ENCODE measurements at regions not wholly inside any gene's neighbourhood (a gene's known extent, or its start where the extent isn't known, plus 50 kb on each side); places are given as distances from the start of the nearest gene placed in this dataset.

DNA sequence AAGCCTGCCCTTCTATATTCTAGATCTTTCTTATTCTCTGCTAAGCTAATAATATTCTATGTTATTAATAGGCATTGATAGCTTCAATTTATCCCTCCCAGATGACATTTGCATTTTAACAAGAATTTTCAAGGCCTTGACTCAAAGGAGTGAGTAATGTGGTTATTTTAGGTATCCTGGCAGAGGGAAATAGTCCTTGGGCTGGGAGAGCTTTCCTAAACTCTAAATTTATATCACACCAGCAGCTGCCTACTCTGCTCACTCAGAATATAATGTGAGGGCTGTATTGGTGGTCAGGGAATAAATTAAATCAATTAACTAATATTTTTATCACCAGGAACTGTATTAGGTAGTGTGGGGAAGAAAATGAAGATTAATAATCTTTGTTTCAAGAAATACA lies 74.8 kb upstream of the ADAM23 start:
- intact Hi-C loops (cut with DNase I, micrococcal nuclease): no loop called here
- ChIA-PET POLR2A (no interaction called here), CTCF (interaction anchor here (1.0 kb wide), 1 partner anchor 97 kb away, joined by 3 read pairs; no protein-coding TSS in a partner anchor)
- Mint-ChIP-seq H3K27ac (no peak overlapping the region), H3K4me3 (no peak overlapping the region), H3K27me3 (peaks cover 3% of the 10 kb centered on the region), H3K4me1 (no peaks in the 10 kb centered on the region), H3K36me3 (ENCODE audit: low read depth) (peaks cover 2% of the 10 kb centered on the region), H3K9me3 (ENCODE audit: low read depth) (peaks cover 6% of the 10 kb centered on the region)
- ATAC-seq: no peak
- no peak for DNase-seq

- peaks cover 4% of the 10 kb centered on the region for H3K27me3 Mint-ChIP-seq
- no peaks in the 10 kb centered on the region for H3K4me1 Mint-ChIP-seq
- DNase-seq (no peak), ATAC-seq (peak; percentile 36)
- peaks cover 2% of the 10 kb centered on the region for H3K36me3 Mint-ChIP-seq (ENCODE audit: low read depth)
- CTCF ChIA-PET: interaction anchor here (1.0 kb wide), 1 partner anchor 96 kb away, joined by 3 read pairs; no protein-coding TSS in a partner anchor
- POLR2A ChIA-PET: interaction anchor here (0.5 kb wide), 1 partner anchor 14 kb away, joined by 4 read pairs; no protein-coding TSS in a partner anchor
- H3K27ac Mint-ChIP-seq: no peak overlapping the region
- H3K9me3 Mint-ChIP-seq (ENCODE audit: low read depth): peaks cover 6% of the 10 kb centered on the region
- H3K4me3 Mint-ChIP-seq: no peak overlapping the region
- intact Hi-C loops (cut with DNase I, micrococcal nuclease): no loop called here
These were observed 74.3 kb upstream of the ADAM23 start for GRCh38 chr2:206368933-206369569.

DNA sequence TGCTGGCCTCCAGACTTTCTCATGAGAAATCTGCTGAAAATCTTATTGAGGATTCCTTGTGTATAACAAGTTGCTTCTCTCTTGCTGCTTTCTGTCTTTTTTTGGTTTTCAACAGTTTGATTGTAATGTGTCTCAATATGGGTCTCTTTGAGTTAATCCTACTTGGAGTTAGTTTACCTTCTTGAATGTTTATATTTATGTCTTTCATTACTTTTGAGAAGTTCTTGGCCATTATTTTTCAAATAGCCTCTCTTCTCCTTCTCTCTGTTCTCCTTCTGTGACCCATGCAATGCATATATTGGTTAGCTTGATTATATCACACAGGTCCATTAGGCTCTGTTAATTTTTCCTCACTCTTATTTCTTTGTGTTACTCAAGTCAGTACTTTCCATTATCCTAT lies 67.4 kb upstream of the ADAM23 start:
- ChIA-PET POLR2A (no interaction called here), CTCF (no interaction called here)
- DNase-seq: no peak
- Mint-ChIP-seq H3K4me1 (no peaks in the 10 kb centered on the region), H3K4me3 (no peak overlapping the region), H3K27ac (no peak overlapping the region), H3K36me3 (ENCODE audit: low read depth) (peaks cover 4% of the 10 kb centered on the region), H3K27me3 (peaks cover 13% of the 10 kb centered on the region), H3K9me3 (ENCODE audit: low read depth) (peaks cover 19% of the 10 kb centered on the region)
- ATAC-seq: no peak
- intact Hi-C loops (cut with DNase I, micrococcal nuclease): no loop called here

GRCh38 chr2:206378835-206379234 lies 64.5 kb upstream of the ADAM23 start:
- Mint-ChIP-seq H3K9me3 (ENCODE audit: low read depth) (peaks cover 17% of the 10 kb centered on the region), H3K36me3 (ENCODE audit: low read depth) (peaks cover 2% of the 10 kb centered on the region), H3K4me3 (no peak overlapping the region), H3K27ac (no peak overlapping the region), H3K4me1 (no peaks in the 10 kb centered on the region), H3K27me3 (peaks cover 12% of the 10 kb centered on the region)
- POLR2A ChIA-PET: no interaction called here
- ATAC-seq (no peak), DNase-seq (no peak)
- intact Hi-C loops (cut with DNase I, micrococcal nuclease): no loop called here
- CTCF ChIA-PET: interaction anchor here (0.7 kb wide), 1 partner anchor 396 kb away, joined by 3 read pairs; no protein-coding TSS in a partner anchor

- no peaks in the 10 kb centered on the region for H3K4me1 Mint-ChIP-seq
- H3K27me3 Mint-ChIP-seq: peaks cover 12% of the 10 kb centered on the region
- ChIA-PET POLR2A (no interaction called here), CTCF (no interaction called here)
- DNase-seq: no peak
- no peak overlapping the region for H3K4me3 Mint-ChIP-seq
- intact Hi-C loops (cut with DNase I, micrococcal nuclease): no loop called here
- H3K36me3 Mint-ChIP-seq (ENCODE audit: low read depth): peaks cover 2% of the 10 kb centered on the region
- ATAC-seq: no peak
- H3K27ac Mint-ChIP-seq: no peak overlapping the region
- H3K9me3 Mint-ChIP-seq (ENCODE audit: low read depth): peaks cover 20% of the 10 kb centered on the region
These were observed 64.1 kb upstream of the ADAM23 start for GRCh38 chr2:206379266-206379665.

DNA sequence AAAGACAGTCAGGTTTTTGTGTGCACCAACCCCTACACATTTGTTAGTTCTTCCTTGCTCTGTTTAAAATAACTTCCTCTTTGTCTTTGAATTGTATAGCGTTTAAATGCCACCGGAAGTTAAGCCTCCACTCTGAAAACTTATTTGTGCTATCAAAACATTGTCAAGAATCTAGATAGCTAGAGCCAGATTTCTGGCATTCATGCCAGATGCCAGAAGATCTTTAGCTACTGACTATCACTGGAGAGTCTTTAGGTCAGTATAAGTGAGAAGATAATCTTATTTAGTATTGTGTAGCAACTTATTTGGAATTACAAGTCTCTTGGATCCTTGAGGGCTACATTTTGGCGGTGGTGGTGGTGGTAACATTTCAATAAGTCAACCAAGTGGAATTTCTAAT lies 63.4 kb upstream of the ADAM23 start:
- ChIA-PET POLR2A (no interaction called here), CTCF (no interaction called here)
- no peak for DNase-seq
- no peak for ATAC-seq
- Mint-ChIP-seq H3K36me3 (ENCODE audit: low read depth) (peaks cover 2% of the 10 kb centered on the region), H3K27me3 (peaks cover 12% of the 10 kb centered on the region), H3K4me3 (no peak overlapping the region), H3K27ac (no peak overlapping the region), H3K4me1 (no peaks in the 10 kb centered on the region), H3K9me3 (ENCODE audit: low read depth) (peaks cover 21% of the 10 kb centered on the region)
- intact Hi-C loops (cut with DNase I, micrococcal nuclease): no loop called here

DNA sequence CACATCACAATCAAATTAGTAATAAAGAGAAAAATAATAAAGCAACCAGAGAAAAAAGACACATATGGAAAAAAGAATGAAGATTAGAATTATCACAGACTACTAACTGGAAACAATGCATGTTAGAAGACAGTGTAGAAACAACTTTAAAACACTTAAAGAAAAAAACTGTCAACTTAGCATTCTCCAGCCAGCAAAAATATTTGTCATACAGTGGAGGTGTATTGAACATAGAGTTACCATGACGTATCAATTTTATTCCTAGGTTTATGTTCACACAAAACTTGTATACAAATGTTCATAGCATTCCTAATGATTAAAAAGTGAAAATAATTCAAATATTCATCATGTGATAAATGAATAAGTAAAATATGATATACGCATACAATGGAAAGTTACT lies 61.5 kb upstream of the ADAM23 start:
- no peaks in the 10 kb centered on the region for H3K4me1 Mint-ChIP-seq
- ChIA-PET POLR2A (no interaction called here), CTCF (interaction anchor here (1.4 kb wide), 1 partner anchor 10 kb away, joined by 3 read pairs; no protein-coding TSS in a partner anchor)
- intact Hi-C loops (cut with DNase I, micrococcal nuclease): no loop called here
- no peak overlapping the region for H3K27ac Mint-ChIP-seq
- H3K9me3 Mint-ChIP-seq (ENCODE audit: low read depth): peaks cover 7% of the 10 kb centered on the region
- H3K4me3 Mint-ChIP-seq: no peak overlapping the region
- DNase-seq (no peak), ATAC-seq (no peak)
- peaks cover 8% of the 10 kb centered on the region for H3K27me3 Mint-ChIP-seq
- H3K36me3 Mint-ChIP-seq (ENCODE audit: low read depth): no peaks in the 10 kb centered on the region

- DNase-seq (no peak), ATAC-seq (no peak)
- Mint-ChIP-seq H3K4me1 (no peaks in the 10 kb centered on the region), H3K4me3 (no peak overlapping the region), H3K9me3 (ENCODE audit: low read depth) (peaks cover 6% of the 10 kb centered on the region), H3K36me3 (ENCODE audit: low read depth) (no peaks in the 10 kb centered on the region), H3K27ac (no peak overlapping the region), H3K27me3 (peaks cover 5% of the 10 kb centered on the region)
- CTCF ChIA-PET: interaction anchor here (0.7 kb wide), 1 partner anchor 31 kb away, joined by 3 read pairs; no protein-coding TSS in a partner anchor
- POLR2A ChIA-PET: interaction anchor here (0.7 kb wide), 1 partner anchor 14 kb away, joined by 4 read pairs; no protein-coding TSS in a partner anchor
- intact Hi-C loops (cut with DNase I, micrococcal nuclease): no loop called here
These were observed 59.7 kb upstream of the ADAM23 start for GRCh38 chr2:206383669-206384068.

- Mint-ChIP-seq H3K27ac (no peak overlapping the region), H3K4me1 (no peaks in the 10 kb centered on the region), H3K27me3 (no peaks in the 10 kb centered on the region), H3K36me3 (ENCODE audit: low read depth) (no peaks in the 10 kb centered on the region), H3K4me3 (no peak overlapping the region), H3K9me3 (ENCODE audit: low read depth) (peaks cover 4% of the 10 kb centered on the region)
- intact Hi-C loops (cut with DNase I, micrococcal nuclease): no loop called here
- ChIA-PET POLR2A (no interaction called here), CTCF (no interaction called here)
- ATAC-seq: no peak
- no peak for DNase-seq
These were observed 55.5 kb upstream of the ADAM23 start for GRCh38 chr2:206387808-206388207.

DNA sequence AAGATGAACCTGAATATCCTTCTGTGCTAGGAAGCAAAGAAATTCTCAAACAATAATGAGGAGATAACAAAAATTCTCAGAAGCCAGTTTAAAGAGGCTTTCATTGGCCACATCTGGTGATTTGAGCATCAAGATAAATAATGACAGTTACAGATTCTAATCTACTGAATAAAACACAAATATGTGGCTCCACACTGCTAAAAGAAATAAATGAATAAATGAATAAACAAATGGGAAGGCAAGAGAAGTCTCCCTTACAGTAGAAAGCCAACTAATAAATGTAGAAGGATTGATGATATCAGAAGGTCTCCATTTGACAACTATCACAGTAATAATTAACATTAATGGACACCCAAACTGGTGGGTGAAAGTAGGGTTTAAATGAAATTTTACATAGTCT lies 54.6 kb upstream of the ADAM23 start:
- DNase-seq (no peak), ATAC-seq (no peak)
- Mint-ChIP-seq H3K27ac (no peak overlapping the region), H3K9me3 (ENCODE audit: low read depth) (peaks cover 5% of the 10 kb centered on the region), H3K4me1 (no peaks in the 10 kb centered on the region), H3K36me3 (ENCODE audit: low read depth) (no peaks in the 10 kb centered on the region), H3K27me3 (no peaks in the 10 kb centered on the region), H3K4me3 (no peak overlapping the region)
- POLR2A ChIA-PET: no interaction called here
- CTCF ChIA-PET: no interaction called here
- intact Hi-C loops (cut with DNase I, micrococcal nuclease): no loop called here

- DNase-seq (no peak), ATAC-seq (no peak)
- Mint-ChIP-seq H3K9me3 (ENCODE audit: low read depth) (peaks cover 8% of the 10 kb centered on the region), H3K27ac (no peak overlapping the region), H3K27me3 (no peaks in the 10 kb centered on the region), H3K4me3 (no peak overlapping the region), H3K36me3 (ENCODE audit: low read depth) (no peaks in the 10 kb centered on the region), H3K4me1 (no peaks in the 10 kb centered on the region)
- intact Hi-C loops (cut with DNase I, micrococcal nuclease): no loop called here
- ChIA-PET CTCF (no interaction called here), POLR2A (no interaction called here)
These were observed 54.2 kb upstream of the ADAM23 start for GRCh38 chr2:206389164-206389563.

- no peaks in the 10 kb centered on the region for H3K4me1 Mint-ChIP-seq
- intact Hi-C loops (cut with DNase I, micrococcal nuclease): loop anchor here in 1 of 2 experiments (5.0 kb wide), 1 partner anchor 1082 kb away; no protein-coding TSS in a partner anchor
- POLR2A ChIA-PET: no interaction called here
- H3K27ac Mint-ChIP-seq: no peak overlapping the region
- ATAC-seq: no peak
- H3K9me3 Mint-ChIP-seq (ENCODE audit: low read depth): peaks cover 5% of the 10 kb centered on the region
- no peaks in the 10 kb centered on the region for H3K36me3 Mint-ChIP-seq (ENCODE audit: low read depth)
- CTCF ChIA-PET: interaction anchor here (0.6 to 0.8 kb wide), 2 partner anchors 38 to 47 kb away, joined by 3 read pairs; no protein-coding TSS in a partner anchor
- H3K4me3 Mint-ChIP-seq: no peak overlapping the region
- DNase-seq: no peak
- H3K27me3 Mint-ChIP-seq: no peaks in the 10 kb centered on the region
These were observed 53.2 kb upstream of the ADAM23 start for GRCh38 chr2:206390181-206390580.
